ENCODE measurements at regions not wholly inside any gene's neighbourhood (a gene's known extent, or its start where the extent isn't known, plus 50 kb on each side); places are given as distances from the start of the nearest gene placed in this dataset.

DNA sequence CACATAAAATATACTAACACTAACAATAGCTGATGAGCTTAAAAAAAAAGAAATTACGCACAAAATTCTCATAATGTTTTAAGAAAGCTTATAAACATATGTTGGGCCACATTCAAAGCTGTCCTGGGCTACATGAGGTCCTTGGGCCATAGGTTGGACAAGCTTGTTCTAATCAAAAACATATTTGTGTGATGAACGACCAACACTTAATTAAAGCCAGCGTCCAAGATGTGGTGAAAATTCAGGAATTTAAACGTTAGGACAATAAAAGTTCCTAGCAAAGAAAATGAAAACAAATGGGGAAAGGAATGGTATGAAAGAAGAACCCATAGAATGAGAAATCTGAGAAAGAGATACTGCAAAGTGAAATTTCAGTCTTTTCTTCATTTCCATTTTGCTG lies 429.6 kb upstream of the DMAC1 start:
- no peak overlapping the region for H3K27ac ChIP-seq (ENCODE audit: low read depth, low read length)
- no peaks in the 10 kb centered on the region for H3K36me3 Mint-ChIP-seq
- no peaks in the 10 kb centered on the region for H3K9me3 Mint-ChIP-seq
- no peaks in the 10 kb centered on the region for H3K4me1 ChIP-seq (ENCODE audit: control insufficient read depth in 2 of 2, insufficient read depth in 2 of 2, low read length in 2 of 2)
- no peak overlapping the region for H3K4me3 Mint-ChIP-seq
- DNase-seq (no peak), ATAC-seq (no peak)
- H3K36me3 ChIP-seq (ENCODE audit: control insufficient read depth in 2 of 3, insufficient read depth in 3 of 3, low read length in 3 of 3), result no peaks in the 10 kb centered on the region
- H3K4me3 ChIP-seq (ENCODE audit: low read length), result no peak overlapping the region
- H3K9me3 ChIP-seq (ENCODE audit: control insufficient read depth in 2 of 3, low read length in 3 of 3), result no peaks in the 10 kb centered on the region
- no peak overlapping the region for H3K27ac Mint-ChIP-seq
- peaks cover 0 to 4% (median 0%) of the 10 kb centered on the region in 5 donors for H3K27me3 Mint-ChIP-seq
- POLR2A ChIA-PET, result no interaction called here
- CTCF ChIA-PET, result no interaction called here
- H3K4me1 Mint-ChIP-seq, result no peaks in the 10 kb centered on the region
- H3K27me3 ChIP-seq (ENCODE audit: control insufficient read depth in 2 of 2, insufficient read depth in 2 of 2, low read length in 2 of 2), result no peaks in the 10 kb centered on the region
- intact Hi-C loops (cut with micrococcal nuclease), result no loop called here

DNA sequence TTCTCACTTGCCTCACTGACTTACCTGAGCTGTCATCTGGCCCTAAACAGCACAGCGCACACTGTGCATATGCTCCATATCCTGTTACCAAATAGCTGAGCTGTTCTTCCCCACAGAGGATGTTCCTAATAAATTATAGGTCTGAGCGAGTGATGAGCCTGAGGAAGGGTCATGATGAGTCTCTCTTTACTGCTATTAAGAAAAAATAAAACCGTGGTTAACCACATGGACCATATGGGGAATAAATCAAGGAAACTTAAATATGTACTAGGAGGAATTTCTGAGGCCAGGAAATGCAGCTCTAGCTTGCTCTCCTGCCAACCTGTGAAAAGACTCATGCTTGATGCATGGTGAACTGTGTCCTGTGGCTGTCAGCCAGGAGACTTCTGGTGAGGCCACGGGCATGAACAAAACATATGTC lies 424.8 kb upstream of the DMAC1 start:
- no peaks in the 10 kb centered on the region for H3K4me1 ChIP-seq (ENCODE audit: control insufficient read depth in 2 of 2, insufficient read depth in 2 of 2, low read length in 2 of 2)
- no peaks in the 10 kb centered on the region for H3K36me3 ChIP-seq (ENCODE audit: control insufficient read depth in 2 of 3, insufficient read depth in 3 of 3, low read length in 3 of 3)
- H3K4me3 ChIP-seq (ENCODE audit: low read length), result no peak overlapping the region
- H3K9me3 Mint-ChIP-seq, result peaks cover 0 to 2% (median 0%) of the 10 kb centered on the region in 11 donors
- ChIA-PET POLR2A (no interaction called here), CTCF (no interaction called here)
- H3K36me3 Mint-ChIP-seq, result no peaks in the 10 kb centered on the region
- H3K27me3 Mint-ChIP-seq, result peaks cover 0 to 4% (median 0%) of the 10 kb centered on the region in 5 donors
- H3K27ac ChIP-seq (ENCODE audit: low read depth, low read length), result no peak overlapping the region
- ATAC-seq (no peak), DNase-seq (no peak)
- H3K27ac Mint-ChIP-seq, result no peak overlapping the region
- no peaks in the 10 kb centered on the region for H3K9me3 ChIP-seq (ENCODE audit: control insufficient read depth in 2 of 3, low read length in 3 of 3)
- no peak overlapping the region for H3K4me3 Mint-ChIP-seq
- H3K4me1 Mint-ChIP-seq, result no peaks in the 10 kb centered on the region
- no peaks in the 10 kb centered on the region for H3K27me3 ChIP-seq (ENCODE audit: control insufficient read depth in 2 of 2, insufficient read depth in 2 of 2, low read length in 2 of 2)
- intact Hi-C loops (cut with micrococcal nuclease), result no loop called here

DNA sequence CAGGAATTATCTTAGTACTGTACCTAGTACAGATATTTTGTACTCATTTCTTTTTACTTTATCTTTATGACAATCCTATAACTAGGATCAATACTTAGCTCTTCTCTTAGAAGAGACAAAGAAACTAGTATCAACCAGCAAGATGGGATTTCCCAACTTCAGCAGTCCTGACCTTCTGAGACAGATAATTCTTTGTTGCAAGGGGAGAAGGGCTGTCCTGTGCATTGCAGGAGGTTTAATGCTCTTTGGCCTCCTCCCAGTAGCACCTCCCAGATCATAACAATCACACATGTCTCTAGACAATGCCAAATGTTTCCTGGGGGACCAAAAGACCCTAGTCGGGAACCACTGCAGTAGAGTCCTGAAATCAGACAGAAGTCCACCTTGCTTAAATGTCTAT lies 424.3 kb upstream of the DMAC1 start:
- no peak for DNase-seq
- intact Hi-C loops (cut with micrococcal nuclease), result no loop called here
- Mint-ChIP-seq H3K36me3 (no peaks in the 10 kb centered on the region), H3K4me3 (no peak overlapping the region), H3K27ac (no peak overlapping the region), H3K4me1 (no peaks in the 10 kb centered on the region), H3K9me3 (peaks cover 0 to 2% (median 0%) of the 10 kb centered on the region in 11 donors), H3K27me3 (peaks cover 0 to 4% (median 0%) of the 10 kb centered on the region in 5 donors)
- no peaks in the 10 kb centered on the region for H3K9me3 ChIP-seq (ENCODE audit: control insufficient read depth in 2 of 3, low read length in 3 of 3)
- no peak for ATAC-seq
- POLR2A ChIA-PET, result no interaction called here
- no peaks in the 10 kb centered on the region for H3K36me3 ChIP-seq (ENCODE audit: control insufficient read depth in 2 of 3, insufficient read depth in 3 of 3, low read length in 3 of 3)
- H3K27me3 ChIP-seq (ENCODE audit: control insufficient read depth in 2 of 2, insufficient read depth in 2 of 2, low read length in 2 of 2), result no peaks in the 10 kb centered on the region
- no peaks in the 10 kb centered on the region for H3K4me1 ChIP-seq (ENCODE audit: control insufficient read depth in 2 of 2, insufficient read depth in 2 of 2, low read length in 2 of 2)
- no peak overlapping the region for H3K4me3 ChIP-seq (ENCODE audit: low read length)
- no peak overlapping the region for H3K27ac ChIP-seq (ENCODE audit: low read depth, low read length)
- CTCF ChIA-PET, result no interaction called here

DNA sequence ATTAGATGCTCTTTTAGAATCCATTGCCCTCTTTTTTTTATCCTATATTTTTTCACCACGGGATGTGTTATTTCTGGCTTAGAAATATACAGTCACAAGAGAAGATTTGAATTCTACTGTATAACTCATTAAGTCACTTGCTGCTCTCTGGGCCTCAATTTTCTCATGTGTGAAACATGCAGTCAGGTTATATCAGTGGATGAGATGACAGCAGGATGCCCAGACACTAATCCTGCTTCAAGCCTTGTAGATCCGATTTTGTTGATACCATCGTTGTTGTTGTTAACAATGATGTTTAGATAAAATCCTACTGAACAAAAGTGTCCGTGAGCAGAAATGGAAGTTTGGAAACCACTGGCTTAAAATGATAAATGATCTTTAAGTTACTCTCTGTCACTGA lies 421.9 kb upstream of the DMAC1 start:
- H3K9me3 Mint-ChIP-seq, result peaks cover 0 to 10% (median 5%) of the 10 kb centered on the region in 11 donors

DNA sequence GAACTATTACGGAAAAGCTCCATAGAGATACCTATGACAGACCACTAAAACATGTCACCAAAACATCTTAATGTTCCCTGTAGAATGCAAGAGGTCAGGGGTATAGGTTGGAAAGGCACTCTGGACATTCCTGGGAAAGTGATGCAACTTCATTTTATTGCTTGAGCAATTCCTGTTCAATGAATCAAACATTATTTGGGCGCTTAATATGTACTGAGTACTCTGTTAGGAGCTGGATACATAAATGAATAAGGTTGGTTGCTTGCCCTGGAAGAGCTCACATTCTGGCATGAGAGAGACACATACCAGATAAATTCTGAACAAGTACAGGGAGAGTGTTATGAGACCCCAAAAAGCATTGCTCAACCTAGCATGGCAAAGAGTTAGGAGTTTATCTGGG lies 408.9 kb upstream of the DMAC1 start:
- no peak overlapping the region for H3K4me3 ChIP-seq (ENCODE audit: low read length)
- POLR2A ChIA-PET, result no interaction called here

More for the DNA sequence above, 421.9 kb upstream of the DMAC1 start:
- H3K4me1 ChIP-seq (ENCODE audit: control insufficient read depth in 2 of 2, insufficient read depth in 2 of 2, low read length in 2 of 2), result no peaks in the 10 kb centered on the region
- no peaks in the 10 kb centered on the region for H3K9me3 ChIP-seq (ENCODE audit: control insufficient read depth in 2 of 3, low read length in 3 of 3)
- intact Hi-C loops (cut with micrococcal nuclease), result no loop called here
- no peak overlapping the region for H3K27ac Mint-ChIP-seq
- POLR2A ChIA-PET, result no interaction called here
- H3K27me3 ChIP-seq (ENCODE audit: control insufficient read depth in 2 of 2, insufficient read depth in 2 of 2, low read length in 2 of 2), result no peaks in the 10 kb centered on the region
- DNase-seq (no peak), ATAC-seq (no peak)
- no peak overlapping the region for H3K4me3 ChIP-seq (ENCODE audit: low read length)
- H3K4me1 Mint-ChIP-seq, result no peaks in the 10 kb centered on the region
- CTCF ChIA-PET, result interaction anchor here (0.6 kb wide), 1 partner anchor 1161 kb away, joined by 4 read pairs; no protein-coding TSS in a partner anchor
- H3K27ac ChIP-seq (ENCODE audit: low read depth, low read length), result no peak overlapping the region
- H3K36me3 ChIP-seq (ENCODE audit: control insufficient read depth in 2 of 3, insufficient read depth in 3 of 3, low read length in 3 of 3), result no peaks in the 10 kb centered on the region
- H3K4me3 Mint-ChIP-seq, result no peak overlapping the region
- peaks cover 0 to 7% (median 0%) of the 10 kb centered on the region in 5 donors for H3K27me3 Mint-ChIP-seq
- H3K36me3 Mint-ChIP-seq, result no peaks in the 10 kb centered on the region

DNA sequence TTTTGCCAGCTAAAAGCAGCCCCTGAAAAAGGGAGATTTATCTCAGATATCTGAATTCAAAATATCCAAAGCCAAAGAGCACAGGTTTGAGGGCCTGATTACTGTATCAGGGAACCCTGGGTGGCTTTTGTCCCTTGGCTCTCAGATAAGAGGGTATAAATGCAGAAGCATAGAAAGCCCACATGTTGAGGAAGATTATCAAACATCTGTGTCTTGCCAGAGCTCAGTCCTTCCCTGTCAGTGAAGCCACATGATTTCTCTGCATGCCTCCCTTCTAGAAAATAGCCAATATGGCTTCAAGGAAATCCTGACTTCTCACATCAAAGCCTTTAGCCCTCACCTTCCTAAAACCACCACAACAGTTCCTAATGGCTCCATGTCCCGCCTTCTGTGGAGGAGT lies 408.0 kb upstream of the DMAC1 start:
- H3K27me3 Mint-ChIP-seq, result no peaks in the 10 kb centered on the region
- H3K4me1 Mint-ChIP-seq, result peaks cover 0 to 14% (median 3%) of the 10 kb centered on the region in 7 donors
- H3K27me3 ChIP-seq (ENCODE audit: control insufficient read depth in 2 of 2, insufficient read depth in 2 of 2, low read length in 2 of 2), result peaks cover 0 to 3% of the 10 kb centered on the region in 2 donors
- H3K36me3 Mint-ChIP-seq, result peaks cover 0 to 4% (median 0%) of the 10 kb centered on the region in 5 donors
- no peaks in the 10 kb centered on the region for H3K9me3 ChIP-seq (ENCODE audit: control insufficient read depth in 2 of 3, low read length in 3 of 3)
- peaks cover 0 to 5% (median 0%) of the 10 kb centered on the region in 11 donors for H3K9me3 Mint-ChIP-seq
- no peak for ATAC-seq
- intact Hi-C loops (cut with micrococcal nuclease), result no loop called here
- H3K36me3 ChIP-seq (ENCODE audit: control insufficient read depth in 2 of 3, insufficient read depth in 3 of 3, low read length in 3 of 3), result no peaks in the 10 kb centered on the region
- no peak overlapping the region for H3K4me3 Mint-ChIP-seq
- H3K4me1 ChIP-seq (ENCODE audit: control insufficient read depth in 2 of 2, insufficient read depth in 2 of 2, low read length in 2 of 2), result peaks cover 0 to 4% of the 10 kb centered on the region in 2 donors
- no peak overlapping the region for H3K27ac ChIP-seq (ENCODE audit: low read depth, low read length)
- H3K4me3 ChIP-seq (ENCODE audit: low read length), result no peak overlapping the region
- no peak for DNase-seq
- H3K27ac Mint-ChIP-seq, result no peak overlapping the region
- ChIA-PET CTCF (no interaction called here), POLR2A (no interaction called here)

More for the DNA sequence above, 408.9 kb upstream of the DMAC1 start:
- H3K27ac ChIP-seq (ENCODE audit: low read depth, low read length), result no peak overlapping the region
- ATAC-seq, result no peak
- H3K27me3 ChIP-seq (ENCODE audit: control insufficient read depth in 2 of 2, insufficient read depth in 2 of 2, low read length in 2 of 2), result peaks cover 0 to 3% of the 10 kb centered on the region in 2 donors
- Mint-ChIP-seq H3K27me3 (no peaks in the 10 kb centered on the region), H3K36me3 (peaks cover 0 to 3% (median 0%) of the 10 kb centered on the region in 5 donors), H3K4me1 (peaks cover 0 to 14% (median 3%) of the 10 kb centered on the region in 7 donors), H3K9me3 (peaks cover 0 to 4% (median 0%) of the 10 kb centered on the region in 11 donors), H3K27ac (no peak overlapping the region), H3K4me3 (no peak overlapping the region)
- peaks cover 0 to 4% of the 10 kb centered on the region in 2 donors for H3K4me1 ChIP-seq (ENCODE audit: control insufficient read depth in 2 of 2, insufficient read depth in 2 of 2, low read length in 2 of 2)
- no peaks in the 10 kb centered on the region for H3K36me3 ChIP-seq (ENCODE audit: control insufficient read depth in 2 of 3, insufficient read depth in 3 of 3, low read length in 3 of 3)
- H3K9me3 ChIP-seq (ENCODE audit: control insufficient read depth in 2 of 3, low read length in 3 of 3), result no peaks in the 10 kb centered on the region
- CTCF ChIA-PET, result no interaction called here
- no peak for DNase-seq
- intact Hi-C loops (cut with micrococcal nuclease), result no loop called here

DNA sequence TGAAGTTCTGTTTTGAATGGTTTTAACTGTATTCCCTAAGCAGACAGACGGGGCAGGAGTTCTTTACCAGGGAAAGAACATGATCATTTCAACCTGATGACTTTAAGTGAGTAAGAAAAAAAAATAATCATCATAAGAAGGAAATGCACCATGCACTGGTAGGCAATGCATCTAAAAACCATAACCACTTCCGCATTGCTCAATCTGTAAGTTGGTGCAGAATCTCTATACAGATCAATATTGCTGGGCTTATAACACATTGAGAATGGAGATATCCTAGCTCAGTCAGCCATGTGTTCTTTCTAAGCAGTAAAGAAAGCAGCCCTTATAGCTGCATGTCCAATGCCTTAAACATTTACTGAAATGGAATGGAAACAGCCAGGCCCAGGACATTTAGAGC lies 407.1 kb upstream of the DMAC1 start:
- Histone ChIP-seq H3K36me3 (ENCODE audit: control insufficient read depth in 2 of 3, insufficient read depth in 3 of 3, low read length in 3 of 3) (no peaks in the 10 kb centered on the region), H3K4me3 (ENCODE audit: low read length) (no peak overlapping the region), H3K9me3 (ENCODE audit: control insufficient read depth in 2 of 3, low read length in 3 of 3) (no peaks in the 10 kb centered on the region), H3K4me1 (ENCODE audit: control insufficient read depth in 2 of 2, insufficient read depth in 2 of 2, low read length in 2 of 2) (peaks cover 0 to 4% of the 10 kb centered on the region in 2 donors), H3K27ac (ENCODE audit: low read depth, low read length) (no peak overlapping the region), H3K27me3 (ENCODE audit: control insufficient read depth in 2 of 2, insufficient read depth in 2 of 2, low read length in 2 of 2) (peaks cover 0 to 3% of the 10 kb centered on the region in 2 donors)
- ATAC-seq (peak; percentile 40), DNase-seq (peak in 4 of 9 donors; percentile 4 to 9 (median 6))
- ChIA-PET POLR2A (no interaction called here), CTCF (no interaction called here)
- H3K27me3 Mint-ChIP-seq, result no peaks in the 10 kb centered on the region
- peak overlapping the region in 1 of 9 donors; percentile 40 for H3K27ac Mint-ChIP-seq
- peaks cover 0 to 14% (median 3%) of the 10 kb centered on the region in 7 donors for H3K4me1 Mint-ChIP-seq
- peaks cover 0 to 5% (median 0%) of the 10 kb centered on the region in 11 donors for H3K9me3 Mint-ChIP-seq
- H3K4me3 Mint-ChIP-seq, result peak overlapping the region in 5 of 10 donors; percentile 11 to 32 (median 15)
- H3K36me3 Mint-ChIP-seq, result peaks cover 0 to 4% (median 0%) of the 10 kb centered on the region in 5 donors
- intact Hi-C loops (cut with micrococcal nuclease), result no loop called here
